ENCODE measurements at regions not wholly inside any gene's neighbourhood (a gene's known extent, or its start where the extent isn't known, plus 50 kb on each side); places are given as distances from the start of the nearest gene placed in this dataset.

GRCh38 chr16:51355875-51356274, 204.8 kb upstream of the SALL1 start:
- no peak for TF ChIP-seq TAF1 (IDR thresholded peaks at IDR 0.05; ENCODE audit: low read depth)
- TF ChIP-seq CEBPB (IDR thresholded peaks at IDR 0.05): no peak
- TF ChIP-seq REST (IDR thresholded peaks at IDR 0.05; ENCODE audit: low read depth): no peak
- no peak for TF ChIP-seq CREB1 (IDR thresholded peaks at IDR 0.05; ENCODE audit: low read depth)
- no peak for TF ChIP-seq FOXM1 (IDR thresholded peaks at IDR 0.05; ENCODE audit: borderline replicate concordance, low read depth)
